ENCODE measurements at regions not wholly inside any gene's neighbourhood (a gene's known extent, or its start where the extent isn't known, plus 50 kb on each side); places are given as distances from the start of the nearest gene placed in this dataset.

DNA sequence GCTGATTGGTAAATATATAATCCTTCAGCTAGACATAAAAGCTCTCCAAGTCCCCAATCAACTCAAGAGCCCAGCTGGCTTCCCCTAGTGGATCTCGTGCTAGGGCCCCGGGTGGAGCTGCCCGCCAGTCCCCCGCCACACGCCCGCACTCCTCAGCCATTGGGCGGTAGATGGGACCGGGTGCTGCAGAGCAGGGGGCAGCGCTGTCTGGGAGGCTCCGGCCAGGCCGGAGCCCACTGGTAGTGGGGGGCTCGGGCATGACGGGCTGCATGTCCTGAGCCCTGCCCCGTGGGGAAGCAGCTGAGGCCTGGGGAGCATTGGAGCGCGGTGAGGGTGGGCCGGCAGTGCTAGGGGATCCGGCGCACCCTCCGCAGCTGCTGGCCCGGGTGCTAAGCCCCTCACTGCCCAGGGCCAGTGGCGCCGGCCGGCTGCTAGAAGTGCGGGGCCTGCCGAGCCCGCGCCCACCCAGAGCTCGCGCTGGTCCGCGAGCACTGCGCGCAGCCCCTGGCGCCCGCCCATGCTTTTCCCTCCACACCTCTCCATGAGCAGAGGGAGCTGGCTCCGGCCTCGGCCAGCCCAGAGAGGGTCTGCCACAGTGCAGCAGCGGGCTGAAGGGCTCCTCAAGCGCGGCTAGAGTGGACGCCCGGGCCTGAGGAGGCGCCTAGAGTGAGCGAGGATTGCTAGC lies 1680.6 kb upstream of the RAG2 start:
- Histone ChIP-seq H3K4me3 (no peak overlapping the region), H3K27ac (no peak overlapping the region)
- DNase-seq (ENCODE audit: low spot score): no peak
- TF ChIP-seq, protein P1, sequence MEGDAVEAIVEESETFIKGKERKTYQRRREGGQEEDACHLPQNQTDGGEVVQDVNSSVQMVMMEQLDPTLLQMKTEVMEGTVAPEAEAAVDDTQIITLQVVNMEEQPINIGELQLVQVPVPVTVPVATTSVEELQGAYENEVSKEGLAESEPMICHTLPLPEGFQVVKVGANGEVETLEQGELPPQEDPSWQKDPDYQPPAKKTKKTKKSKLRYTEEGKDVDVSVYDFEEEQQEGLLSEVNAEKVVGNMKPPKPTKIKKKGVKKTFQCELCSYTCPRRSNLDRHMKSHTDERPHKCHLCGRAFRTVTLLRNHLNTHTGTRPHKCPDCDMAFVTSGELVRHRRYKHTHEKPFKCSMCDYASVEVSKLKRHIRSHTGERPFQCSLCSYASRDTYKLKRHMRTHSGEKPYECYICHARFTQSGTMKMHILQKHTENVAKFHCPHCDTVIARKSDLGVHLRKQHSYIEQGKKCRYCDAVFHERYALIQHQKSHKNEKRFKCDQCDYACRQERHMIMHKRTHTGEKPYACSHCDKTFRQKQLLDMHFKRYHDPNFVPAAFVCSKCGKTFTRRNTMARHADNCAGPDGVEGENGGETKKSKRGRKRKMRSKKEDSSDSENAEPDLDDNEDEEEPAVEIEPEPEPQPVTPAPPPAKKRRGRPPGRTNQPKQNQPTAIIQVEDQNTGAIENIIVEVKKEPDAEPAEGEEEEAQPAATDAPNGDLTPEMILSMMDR (IDR thresholded peaks at IDR 0.05): no peak

DNA sequence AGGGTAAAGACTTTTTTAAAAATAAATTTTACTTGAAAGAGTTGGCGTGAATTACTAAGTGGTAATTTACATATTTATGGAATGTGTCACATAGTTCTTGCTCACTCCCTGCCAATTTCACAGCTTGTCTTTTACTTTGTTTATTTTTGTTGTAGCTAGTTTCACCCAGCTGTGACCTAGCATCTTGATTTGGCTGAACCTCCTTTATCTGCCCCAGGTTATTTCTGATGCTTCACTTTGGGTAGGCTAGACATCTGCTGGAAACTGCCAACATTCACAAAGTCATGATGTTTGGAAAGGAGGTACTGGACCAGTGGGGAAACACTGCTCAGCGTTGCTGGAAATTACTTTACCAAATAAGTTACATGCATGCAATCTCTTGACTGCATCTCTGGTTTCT lies 1676.0 kb upstream of the RAG2 start:
- TF ChIP-seq, protein P1 (IDR thresholded peaks at IDR 0.05): no peak
- no peak overlapping the region for H3K4me3 ChIP-seq
- no peak overlapping the region for H3K27ac ChIP-seq
- DNase-seq (ENCODE audit: low spot score): no peak

DNA sequence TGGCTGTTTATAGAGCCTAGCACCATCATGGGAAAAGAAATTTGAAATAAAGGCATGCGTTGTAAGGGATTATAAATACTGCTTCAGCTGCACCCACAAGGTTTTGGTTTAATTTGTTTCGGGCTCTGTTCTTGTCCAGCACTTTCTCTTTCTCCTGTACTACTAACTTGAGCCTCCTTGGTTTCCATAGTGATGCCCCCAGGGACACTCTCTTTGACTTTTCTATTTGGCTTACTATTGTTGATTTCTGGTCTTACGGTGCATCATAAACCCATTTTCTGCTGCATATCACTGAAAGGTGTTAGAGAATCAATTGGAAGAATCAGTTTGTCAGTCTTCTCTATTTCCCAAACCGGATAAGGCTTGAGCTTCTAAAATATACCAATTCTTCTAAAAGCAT lies 1674.3 kb upstream of the RAG2 start:
- DNase-seq (ENCODE audit: low spot score): no peak
- no peak overlapping the region for H3K27ac ChIP-seq
- no peak overlapping the region for H3K4me3 ChIP-seq
- TF ChIP-seq, protein P1 (IDR thresholded peaks at IDR 0.05): no peak

DNA sequence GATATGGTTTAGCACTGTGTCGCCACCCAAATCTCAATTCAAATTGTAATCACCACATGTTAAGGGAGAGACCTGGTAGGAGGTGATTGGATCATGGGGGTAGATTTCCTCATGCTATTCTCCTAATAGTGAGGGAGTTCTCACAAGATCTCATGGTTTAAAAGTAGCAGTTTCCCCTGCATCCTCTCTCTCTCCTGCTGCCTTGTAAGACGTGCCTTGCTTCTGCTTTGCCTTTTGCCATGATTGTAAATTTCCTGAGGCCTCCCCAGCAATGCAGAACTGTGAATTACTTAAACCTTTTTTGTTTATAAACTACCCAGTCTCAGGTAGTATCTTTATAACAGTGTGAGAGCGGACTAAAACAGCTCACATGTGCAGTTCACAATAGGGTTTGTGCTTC lies 1668.7 kb upstream of the RAG2 start:
- no peak overlapping the region for H3K4me3 ChIP-seq
- no peak for DNase-seq (ENCODE audit: low spot score)

DNA sequence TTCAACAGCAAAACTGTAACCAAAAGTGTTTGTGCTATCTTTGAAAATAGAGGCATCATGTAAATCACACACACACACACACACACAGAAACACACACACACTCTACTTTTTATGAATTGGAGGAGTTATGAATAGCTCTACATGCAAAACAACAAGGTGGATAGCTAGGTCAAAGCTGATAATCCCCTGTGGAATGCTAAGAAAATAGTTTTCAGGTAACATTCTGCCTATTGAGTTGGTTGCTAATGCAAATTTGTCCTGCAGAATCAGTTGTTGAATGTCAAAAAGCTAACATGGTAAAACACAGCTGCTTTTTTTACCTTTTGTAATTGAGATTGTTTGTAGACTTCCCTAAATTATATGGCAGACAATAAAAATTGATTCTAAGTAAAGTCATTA lies 1658.4 kb upstream of the RAG2 start:
- H3K4me3 ChIP-seq: no peak overlapping the region
- no peak for DNase-seq (ENCODE audit: low spot score)
- TF ChIP-seq, protein P1 (IDR thresholded peaks at IDR 0.05): no peak

More for the DNA sequence above, 1668.7 kb upstream of the RAG2 start:
- H3K27ac ChIP-seq: no peak overlapping the region
- TF ChIP-seq, protein P1 (IDR thresholded peaks at IDR 0.05): no peak

DNA sequence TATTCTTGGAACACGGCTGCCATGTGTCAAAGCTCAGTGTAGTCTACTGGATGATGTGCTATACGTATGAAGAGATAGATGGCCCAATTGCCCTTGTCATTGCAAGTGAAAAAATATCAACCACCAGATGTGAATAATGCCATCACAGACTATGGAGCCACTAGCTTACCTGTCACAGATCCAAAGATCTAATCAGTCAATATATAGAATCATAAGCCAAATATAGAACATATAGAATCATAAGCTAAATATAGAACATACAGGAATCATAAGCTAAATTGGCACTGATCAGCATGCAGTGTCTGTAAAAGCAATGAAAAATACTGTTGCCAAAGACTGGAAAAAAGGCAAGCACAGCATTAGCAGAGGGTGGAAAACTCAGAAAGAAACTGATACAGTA lies 1656.9 kb upstream of the RAG2 start:
- Histone ChIP-seq H3K4me3 (no peak overlapping the region), H3K27ac (no peak overlapping the region)
- TF ChIP-seq, protein P1 (IDR thresholded peaks at IDR 0.05): no peak
- no peak for DNase-seq (ENCODE audit: low spot score)

More for the DNA sequence above, 1658.4 kb upstream of the RAG2 start:
- no peak overlapping the region for H3K27ac ChIP-seq

DNA sequence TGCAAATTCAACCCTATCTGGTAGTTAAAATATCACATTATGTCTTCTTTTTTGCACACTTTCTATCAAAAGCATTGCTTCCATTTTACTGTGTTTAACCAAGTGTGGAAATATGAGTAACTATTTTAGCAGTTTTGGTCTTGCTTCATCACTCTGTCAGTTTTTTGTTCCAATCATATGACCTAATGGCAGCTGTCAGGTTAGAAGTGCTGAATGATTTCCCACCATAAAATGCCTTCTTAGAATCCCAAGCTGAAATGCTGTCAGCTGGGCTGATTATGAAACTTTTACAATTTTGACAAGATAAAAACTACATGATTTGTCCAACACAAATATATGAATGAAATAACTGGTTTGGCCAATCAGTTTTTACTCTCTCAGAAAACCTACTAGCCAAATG lies 1654.6 kb upstream of the RAG2 start:
- no peak for DNase-seq (ENCODE audit: low spot score)
- H3K27ac ChIP-seq: no peak overlapping the region
- no peak overlapping the region for H3K4me3 ChIP-seq
- TF ChIP-seq, protein P1 (IDR thresholded peaks at IDR 0.05): no peak

All from coronary artery (tissue), 2 donors.